RPMI7951 (cell line): ENCODE measurements at regions not wholly inside any gene's neighbourhood (a gene's known extent, or its start where the extent isn't known, plus 50 kb on each side); places are given as distances from the start of the nearest gene placed in this dataset.

Source experiments
- DNase-seq: peaks from one replicate; pipeline ENCODE4 v3.0.0-alpha.2; 2012; ENCODE audit warnings: low read depth

- DNase-seq: no peak
These were observed 302.4 kb downstream of the MN1 start for GRCh38 chr22:27499121-27499520.

DNA sequence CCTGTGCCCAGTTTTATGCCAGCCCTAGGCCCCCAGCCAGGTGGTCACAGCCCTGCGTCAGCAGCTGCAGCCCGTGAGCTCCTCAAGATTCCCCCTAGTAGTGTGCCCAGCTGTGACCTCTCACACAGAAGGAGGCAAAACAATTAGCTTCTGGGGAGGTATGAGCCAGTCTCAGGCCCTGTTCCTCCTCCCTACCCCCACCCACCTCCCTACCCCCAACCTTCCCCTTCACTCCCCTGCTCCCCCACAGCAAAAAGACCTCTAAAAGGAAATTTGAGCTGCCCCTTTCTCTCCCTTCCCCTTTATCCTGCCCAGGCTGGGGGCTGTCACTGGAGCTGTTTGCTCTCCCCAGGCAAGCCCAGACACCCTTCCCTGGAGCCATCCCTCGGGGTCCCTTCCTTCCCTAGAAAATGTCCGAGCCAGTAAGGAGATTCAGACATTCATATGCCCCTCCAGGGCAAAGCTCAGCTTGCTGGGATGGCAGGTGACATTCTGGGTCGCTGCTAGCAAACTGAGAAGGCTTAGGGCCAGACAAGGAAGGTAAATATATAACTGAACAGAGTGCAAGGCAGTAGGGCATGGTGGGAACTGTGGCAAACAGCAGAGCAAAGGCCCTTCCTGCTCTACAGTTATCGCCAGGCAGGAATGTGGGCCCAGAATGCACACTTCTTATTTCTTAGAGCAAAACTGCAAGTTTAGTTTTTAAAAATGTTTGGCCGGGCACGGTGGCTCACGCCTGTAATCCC lies 300.2 kb downstream of the MN1 start:
- DNase-seq: no peak

DNA sequence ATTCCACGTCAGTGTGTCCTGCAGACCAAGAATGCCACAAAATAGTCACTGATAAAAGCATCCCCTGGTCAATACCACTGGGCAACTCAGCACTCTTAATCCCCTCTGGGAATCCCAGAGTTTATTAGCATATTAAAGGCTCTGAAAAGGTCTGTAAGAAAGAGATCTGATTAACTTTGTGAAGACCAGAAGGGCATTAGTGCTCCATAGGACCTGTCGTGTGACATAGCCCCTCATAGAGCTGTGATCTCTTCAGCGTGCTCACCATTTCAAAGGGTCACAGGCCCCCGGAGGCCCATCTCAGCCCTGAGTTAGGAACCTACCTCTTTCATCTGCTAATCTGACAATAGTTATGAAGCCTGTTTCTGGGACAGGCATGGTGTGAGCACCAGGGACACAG lies 299.2 kb downstream of the MN1 start:
- no peak for DNase-seq

DNA sequence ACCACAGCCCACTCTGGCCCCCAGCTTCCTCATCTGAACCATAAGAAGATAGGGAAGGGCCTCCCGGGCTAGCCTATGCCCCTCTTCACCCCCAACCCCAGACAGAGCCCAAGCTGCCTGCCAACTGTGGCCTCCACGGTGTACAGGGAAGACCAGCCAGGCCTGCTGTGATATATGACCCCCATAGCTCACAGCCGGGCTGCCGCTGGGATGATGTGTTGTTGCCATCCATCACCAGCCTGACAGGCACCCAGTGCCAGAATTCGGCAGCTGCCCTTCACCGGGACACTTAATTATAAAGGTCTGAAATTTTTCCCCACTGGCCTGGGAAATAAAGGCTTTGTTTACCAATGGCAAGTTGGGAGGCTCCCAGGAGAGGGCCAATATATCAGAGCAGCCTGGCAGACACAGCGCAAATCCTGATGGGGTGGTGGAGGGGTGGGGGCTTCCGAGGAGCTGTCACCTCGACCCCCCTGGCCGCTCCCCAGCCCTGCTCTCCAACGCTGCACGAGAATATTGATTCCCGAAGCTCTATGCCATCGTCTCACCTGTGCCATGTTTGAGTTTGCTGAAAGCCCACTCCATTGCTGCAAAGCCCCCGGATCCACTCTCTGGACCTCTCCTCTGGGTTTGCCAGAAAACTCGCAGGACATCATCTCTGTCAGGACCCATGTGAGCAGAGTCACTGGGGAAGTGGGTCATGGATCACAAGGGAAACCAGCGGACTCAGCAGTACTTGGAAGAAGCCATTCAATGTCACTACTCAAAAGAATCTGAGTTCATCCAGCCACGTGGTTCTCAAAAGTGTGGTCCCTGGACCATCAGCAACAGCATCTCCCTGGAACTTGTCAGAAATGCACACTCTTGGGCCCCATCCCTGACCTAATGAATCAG lies 296.9 kb downstream of the MN1 start:
- no peak for DNase-seq

DNA sequence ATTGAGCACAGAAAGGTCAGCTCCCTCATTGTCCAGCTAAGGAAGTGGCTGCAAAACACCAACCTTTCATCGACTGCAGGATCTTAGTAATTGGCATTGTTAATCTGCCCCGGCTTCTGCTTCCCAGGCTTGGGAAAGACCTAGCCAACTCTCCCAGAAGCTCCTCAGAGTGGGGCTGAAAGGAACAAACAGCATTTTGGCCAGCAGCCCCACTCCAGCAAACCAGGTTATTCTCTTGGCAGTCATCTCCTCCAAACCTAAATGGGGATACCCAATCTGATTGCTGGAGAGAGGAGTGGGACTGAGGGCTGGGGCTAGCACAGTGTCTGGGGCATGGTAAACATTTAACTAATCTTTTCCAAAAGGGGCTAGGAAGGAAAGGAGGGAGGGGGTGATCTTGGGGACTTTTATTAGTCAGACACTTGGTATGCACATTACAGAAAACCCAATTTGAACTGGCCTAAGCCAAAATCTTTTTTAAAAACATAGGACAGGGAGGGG lies 294.4 kb downstream of the MN1 start:
- no peak for DNase-seq

DNA sequence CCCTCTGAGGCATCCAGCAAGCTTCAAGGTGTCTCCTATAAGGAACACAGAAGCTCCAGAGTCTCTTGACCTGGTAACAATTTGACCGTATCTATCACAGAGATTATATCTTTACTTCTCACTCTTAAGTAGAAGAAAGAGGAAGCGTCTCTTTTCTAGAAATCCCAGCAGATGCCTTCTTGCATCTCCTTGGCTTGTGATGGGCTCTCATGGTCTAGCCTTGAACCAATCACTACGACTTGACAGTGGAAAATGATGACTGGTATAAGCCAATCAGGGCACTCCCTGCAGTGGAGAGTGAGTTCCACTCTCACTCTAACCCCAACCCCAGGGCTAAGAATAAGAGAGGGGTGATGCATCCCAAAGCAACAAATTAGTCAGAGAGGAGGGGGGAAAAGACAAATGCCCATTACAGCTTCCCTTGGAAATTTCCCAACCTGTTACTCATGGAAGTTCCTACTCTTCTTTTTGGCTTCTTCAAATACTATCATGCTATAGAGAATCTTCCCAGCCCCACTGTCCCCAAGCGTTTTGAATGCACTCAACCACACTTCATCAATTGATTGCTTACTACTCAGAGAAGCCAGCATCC lies 293.5 kb downstream of the MN1 start:
- peak; percentile 53 for DNase-seq

- DNase-seq: no peak
These were observed 292.2 kb downstream of the MN1 start for GRCh38 chr22:27509132-27509920.

- DNase-seq: no peak
These were observed 291.5 kb downstream of the MN1 start for GRCh38 chr22:27510024-27510423.

DNA sequence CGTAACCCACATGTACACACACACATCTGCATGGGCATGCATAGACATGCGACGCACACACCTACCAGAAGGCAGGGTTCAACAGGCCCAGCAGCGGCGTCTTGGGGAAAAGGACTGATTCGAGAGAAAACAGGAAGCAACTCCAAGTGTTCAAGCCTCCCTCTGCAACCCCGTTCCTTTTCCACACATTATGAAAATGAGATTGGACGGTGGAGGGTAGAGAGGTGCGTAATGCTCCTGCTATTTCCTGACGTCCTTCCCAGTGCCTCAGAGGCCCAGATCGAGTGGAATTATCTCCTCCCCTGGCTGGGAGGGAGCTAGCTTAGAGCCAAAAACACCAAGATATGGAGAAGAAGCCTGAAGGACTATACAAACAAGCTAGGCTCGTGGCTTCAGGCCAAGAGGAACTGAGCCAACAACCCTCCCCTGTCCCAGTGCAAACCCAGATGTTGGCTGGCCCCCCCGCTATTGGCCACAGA lies 289.2 kb downstream of the MN1 start:
- peak; percentile 88 for DNase-seq

GRCh38 chr22:27513021-27513420 lies 288.5 kb downstream of the MN1 start:
- no peak for DNase-seq

DNA sequence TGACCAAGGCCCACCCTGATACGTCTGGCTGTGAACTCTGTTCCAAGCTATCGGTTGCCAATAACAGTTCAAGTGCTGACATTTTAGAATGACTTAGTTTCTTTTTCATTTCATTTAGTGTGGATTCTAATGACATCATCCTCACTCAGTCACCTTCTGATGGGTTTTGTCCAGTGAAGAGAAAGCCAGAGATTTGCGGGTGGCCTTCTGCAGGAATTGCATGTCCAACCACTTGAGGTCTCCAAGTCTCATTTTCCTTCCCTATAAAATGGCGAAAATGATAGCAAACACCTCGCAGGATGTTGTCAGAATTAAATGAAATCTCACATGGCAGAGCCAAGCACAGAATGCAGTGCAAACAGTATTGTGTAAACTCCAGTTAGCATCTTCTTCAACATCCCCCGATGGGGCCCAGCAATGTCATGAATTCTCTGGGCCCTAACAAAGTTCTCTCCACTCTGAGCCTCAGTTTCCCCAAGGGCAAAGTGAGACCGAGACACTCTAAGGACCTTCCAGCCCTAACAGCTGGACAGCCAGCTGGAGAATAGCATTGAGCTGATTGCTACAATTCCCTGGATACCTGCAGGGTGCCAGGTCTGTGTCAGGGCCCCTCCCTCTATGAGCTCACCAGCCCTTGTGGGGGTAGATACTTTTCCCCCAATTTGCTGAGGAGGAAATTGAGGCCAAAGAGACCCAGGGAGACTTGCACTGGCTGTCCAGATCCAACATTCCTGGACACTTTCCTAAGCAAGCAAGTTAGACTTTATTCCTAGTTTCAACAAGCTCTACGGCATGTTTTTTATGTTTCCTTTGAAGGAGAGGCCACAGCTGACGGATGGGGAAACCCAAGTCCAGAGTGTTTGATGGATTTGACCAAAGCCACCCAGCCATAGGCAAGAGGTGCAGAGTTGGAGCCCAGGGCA lies 286.7 kb downstream of the MN1 start:
- no peak for DNase-seq

DNA sequence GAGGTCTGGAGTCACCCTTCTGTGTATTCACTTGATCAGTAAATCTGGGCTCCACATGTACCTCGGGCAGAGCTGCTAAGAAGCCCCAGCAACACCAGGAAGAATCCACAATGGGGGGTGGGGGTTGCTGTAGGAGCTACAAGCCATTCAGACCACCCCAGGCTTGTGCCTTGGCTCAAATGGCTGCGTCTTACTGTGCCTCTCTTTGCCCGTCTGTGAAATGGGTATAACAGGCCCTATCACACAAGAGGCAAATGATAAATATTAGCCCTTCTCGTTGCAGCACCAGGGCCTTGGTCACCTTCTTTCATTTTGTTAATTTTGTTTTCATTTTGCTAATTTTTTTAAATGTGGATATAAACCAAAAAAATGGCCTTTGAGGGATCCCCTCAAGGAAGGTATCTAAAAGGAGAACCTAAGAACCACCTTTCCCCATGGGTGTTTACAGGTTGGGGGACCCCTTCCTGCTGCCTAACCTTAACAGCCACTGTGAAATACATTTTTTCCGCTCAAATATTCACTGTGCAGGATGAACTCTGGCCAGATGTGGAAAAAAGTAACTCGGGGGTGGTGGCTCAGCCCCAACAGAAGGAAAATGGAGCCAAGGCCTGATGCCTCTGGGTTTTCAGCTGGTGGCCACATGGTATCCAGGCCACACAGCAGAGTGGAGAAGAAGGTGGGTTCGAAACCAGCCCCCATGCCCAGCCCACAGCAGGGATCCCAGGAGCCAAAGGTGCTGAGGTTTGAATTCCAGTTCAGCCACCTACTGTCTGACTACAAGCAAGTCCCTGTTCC lies 284.0 kb downstream of the MN1 start:
- peak; percentile 35 for DNase-seq

DNA sequence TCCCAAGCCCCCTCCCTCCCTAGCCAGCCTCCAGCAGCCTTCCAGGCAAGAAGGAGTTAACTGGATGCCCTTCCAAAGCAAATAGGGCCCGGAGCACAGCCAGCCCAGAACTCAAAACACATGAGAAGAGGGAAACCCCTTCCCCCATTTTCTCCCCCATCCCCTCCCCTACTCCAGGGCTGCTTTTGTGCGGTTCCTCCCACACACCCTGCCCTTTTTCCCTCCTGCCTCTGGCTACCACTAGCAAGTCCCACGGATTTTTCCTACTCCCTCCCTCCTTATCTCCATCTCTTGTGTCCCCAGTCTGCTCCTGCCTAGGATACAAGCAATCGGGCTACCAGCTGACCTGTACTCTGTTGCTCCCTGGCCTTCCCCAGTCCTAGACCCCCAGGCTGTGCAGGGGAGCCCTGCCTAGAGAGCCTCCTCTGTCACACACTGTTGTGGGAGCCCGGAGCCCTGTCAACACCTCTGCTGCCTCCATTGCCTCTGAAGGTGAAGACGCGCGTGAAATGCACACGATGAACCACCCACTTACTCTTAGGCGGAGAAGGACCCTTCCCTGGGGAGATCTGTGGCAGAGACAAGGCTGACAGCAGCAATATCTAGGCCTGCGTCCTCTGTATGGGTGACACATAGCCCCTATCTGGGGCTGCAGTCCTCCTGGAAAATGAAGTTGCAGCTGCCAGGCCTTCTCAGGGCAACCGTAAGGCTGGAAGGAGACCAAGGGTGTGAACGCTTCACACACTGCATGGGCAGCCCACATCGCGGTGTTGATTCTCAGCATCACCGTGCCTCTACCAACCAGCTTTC lies 282.8 kb downstream of the MN1 start:
- no peak for DNase-seq

DNA sequence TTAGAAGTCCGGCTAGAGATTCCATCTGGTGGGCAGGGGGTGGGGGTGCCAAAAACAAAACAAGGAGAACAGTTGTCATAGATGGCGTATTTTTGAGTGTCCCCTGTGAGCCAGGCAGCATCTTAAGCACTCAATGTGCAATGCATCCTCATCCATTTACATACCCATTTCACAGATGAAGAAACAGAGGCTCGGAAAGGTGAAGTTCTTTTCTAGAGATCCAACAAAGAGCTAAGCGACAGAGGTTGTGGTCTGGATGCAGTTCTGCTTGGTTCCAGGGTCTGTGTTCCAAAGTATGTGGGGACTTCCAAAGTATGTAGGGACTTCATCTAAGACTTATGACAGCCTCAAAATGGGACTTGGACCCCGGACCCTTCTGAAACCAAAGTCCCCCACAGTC lies 277.8 kb downstream of the MN1 start:
- no peak for DNase-seq

DNA sequence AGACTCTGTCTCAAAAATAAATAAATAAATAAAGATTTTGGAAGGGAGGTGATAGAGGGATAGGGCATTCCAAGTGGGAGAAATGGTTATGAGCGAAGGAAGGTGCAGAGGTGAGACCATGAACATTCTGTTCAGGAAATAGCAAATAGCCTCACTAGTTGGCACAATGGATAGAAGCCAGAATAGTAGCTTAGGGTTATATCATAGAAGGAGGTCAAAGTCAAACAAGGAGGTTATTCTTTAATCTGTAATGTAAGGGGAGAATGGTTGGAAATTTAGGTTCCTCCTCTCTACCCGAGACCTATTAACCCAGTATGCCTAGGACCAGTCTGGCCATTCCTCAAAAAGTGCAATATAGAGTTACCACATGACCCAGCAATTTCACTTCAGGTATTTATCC lies 275.8 kb downstream of the MN1 start:
- DNase-seq: no peak

DNA sequence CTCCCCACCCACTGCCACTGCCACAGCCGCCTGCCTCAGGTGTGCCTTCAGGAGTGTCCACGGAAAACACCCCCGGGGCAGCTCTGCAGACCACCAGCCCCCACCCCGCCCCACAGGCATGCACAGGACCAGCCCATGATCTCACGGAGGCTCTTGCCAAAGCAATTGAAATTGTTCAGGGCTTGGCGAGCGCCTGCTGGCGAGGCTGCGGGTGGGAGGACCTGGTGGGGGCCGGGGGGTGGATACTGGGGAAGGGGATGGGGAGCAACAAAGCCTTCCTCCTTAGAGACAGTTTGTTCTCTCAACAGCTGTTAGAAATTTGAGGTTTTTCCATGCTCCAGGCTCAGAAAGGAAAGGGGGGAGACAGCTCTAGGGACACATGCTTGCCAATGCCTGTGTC lies 274.7 kb downstream of the MN1 start:
- no peak for DNase-seq

DNA sequence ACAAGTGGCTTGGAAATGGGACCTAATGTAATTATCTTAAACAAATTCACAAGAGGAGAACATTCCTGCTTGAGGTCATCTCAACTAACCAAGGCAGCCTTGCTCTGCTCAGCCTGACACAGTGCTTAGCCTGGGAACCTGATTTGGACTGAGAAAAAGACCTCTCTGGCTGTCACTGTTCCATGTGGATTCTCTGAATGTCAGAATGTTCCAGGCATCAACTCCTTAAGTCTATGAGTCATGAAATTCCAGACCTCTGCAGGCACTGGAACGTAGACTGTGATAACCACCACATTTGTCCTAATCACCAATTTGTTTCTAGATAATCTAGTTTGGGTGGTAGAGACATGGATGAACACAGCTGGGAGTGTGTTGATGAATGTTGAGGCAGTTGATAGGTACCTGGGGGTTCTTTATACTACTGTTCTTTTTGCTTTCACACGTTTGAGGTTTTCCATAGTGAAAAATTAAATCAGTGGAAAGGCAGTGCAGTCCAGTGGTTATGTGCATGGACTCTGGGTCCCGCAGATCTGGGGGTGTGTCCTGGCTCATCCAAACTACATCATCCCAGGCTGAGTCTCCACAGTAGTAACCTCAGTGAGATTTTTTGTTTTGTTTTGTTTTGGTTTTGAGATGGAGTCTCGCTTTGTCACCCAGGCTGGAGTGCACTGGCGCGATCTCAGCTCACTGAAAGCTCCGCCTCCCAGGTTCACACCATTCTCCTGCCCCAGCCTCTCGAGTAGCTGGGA lies 269.6 kb downstream of the MN1 start:
- DNase-seq: peak; percentile 78

DNA sequence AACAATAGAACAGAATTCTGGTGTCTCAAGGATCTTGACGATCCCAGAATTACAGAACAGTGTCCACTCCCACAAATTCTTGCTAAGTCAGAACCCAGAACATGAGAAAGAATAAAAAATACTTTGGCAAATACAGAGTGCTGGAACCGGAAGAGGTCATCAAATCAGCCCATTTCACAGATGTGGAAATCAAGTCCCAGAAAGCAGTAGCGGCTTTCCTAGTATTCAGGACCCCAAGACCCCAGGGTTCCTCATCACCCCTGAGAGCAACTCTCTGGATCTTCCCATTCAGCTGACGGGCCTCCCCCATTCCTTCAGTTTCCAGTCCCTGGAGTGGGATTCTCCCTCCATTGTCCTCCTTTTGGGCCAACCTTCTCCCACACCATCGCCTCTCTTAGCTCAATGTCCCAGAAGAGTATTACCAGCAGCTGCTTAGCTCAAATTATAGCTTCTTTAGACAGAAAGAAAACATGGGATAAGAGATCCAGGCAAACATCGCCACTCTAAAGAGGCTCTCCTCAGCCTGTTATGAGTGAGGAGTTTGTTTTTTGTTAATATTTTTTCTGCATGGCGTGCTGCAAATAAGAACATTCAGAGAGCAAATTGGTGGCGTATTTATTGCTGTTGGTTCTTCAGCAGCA lies 268.3 kb downstream of the MN1 start:
- DNase-seq: no peak
